IMR-90 (cell line): ENCODE measurements at regions not wholly inside any gene's neighbourhood (a gene's known extent, or its start where the extent isn't known, plus 50 kb on each side); places are given as distances from the start of the nearest gene placed in this dataset.

Experiments
- ATAC-seq: fragments of 200-7000 bp; cut with Tn5 transposase; 2 replicates; pipeline ENCODE4 v1.9.1; 2020; ENCODE audit warnings: low read depth, mild to moderate bottlenecking, moderate library complexity
- BruUV-seq: library from RNA; stranded (reverse); fragments of 400-500 nt; replicated peaks from 2 replicates; lab custom pipeline; 2021; lab: Mats Ljungman, UMichigan
- CTCF ChIA-PET: fragments of 300-600 bp; formaldehyde crosslinking; extraction: SDS; loops from one replicate; lab custom pipeline; 2021; ENCODE audit warnings: antibody characterized with exemption; lab: Yijun Ruan, JAX
- POLR2A ChIA-PET: fragments of 300-600 bp; sonication (Branson Sonifier 250); formaldehyde crosslinking; loops from one replicate; lab custom pipeline; 2022; ENCODE audit warnings: antibody characterized with exemption; ENCODE audit not compliant: unreplicated experiment; lab: Charles Lee
- DNase-seq: peaks from one replicate; pipeline ENCODE4 v3.0.0; 2013
- H2AFZ ChIP-seq: replicated peaks from 2 replicates; pipeline ENCODE3; 2013; ENCODE audit warnings: low read length, mild to moderate bottlenecking; ENCODE audit not compliant: poor library complexity
- H2AK5ac ChIP-seq: 2 replicates; pipeline ENCODE4 v1.6.1; 2013; ENCODE audit warnings: low read depth, low read length, inconsistent platforms
- H2AK9ac ChIP-seq: replicated peaks from 2 replicates; pipeline ENCODE3; 2013; ENCODE audit warnings: mild to moderate bottlenecking, low read depth, low read length, moderate library complexity; ENCODE audit not compliant: poor library complexity
- H2BK120ac ChIP-seq: 2 replicates; pipeline ENCODE4 v1.6.1; 2013; ENCODE audit warnings: low read depth, low read length, inconsistent platforms
- H2BK15ac ChIP-seq: 3 replicates; pipeline ENCODE4 v1.6.1; 2013; ENCODE audit warnings: low read depth, low read length, inconsistent platforms
- H2BK20ac ChIP-seq: 2 replicates; pipeline ENCODE4 v1.6.1; 2013; ENCODE audit warnings: low read depth, mild to moderate bottlenecking, inconsistent platforms, low read length, moderate library complexity
- H2BK5ac ChIP-seq: 2 replicates; pipeline ENCODE4 v1.6.1; 2013; ENCODE audit warnings: mild to moderate bottlenecking, low read depth, low read length, inconsistent platforms; ENCODE audit not compliant: poor library complexity, severe bottlenecking
- H3K14ac ChIP-seq: replicated peaks from 2 replicates; pipeline ENCODE4 v1.6.1; 2013; ENCODE audit warnings: low read depth, low read length, inconsistent platforms
- H3K18ac ChIP-seq: 2 replicates; pipeline ENCODE4 v1.6.1; 2013; ENCODE audit warnings: low read depth, low read length, control low read depth
- H3K23ac ChIP-seq: 2 replicates; pipeline ENCODE4 v1.6.1; 2013; ENCODE audit warnings: low read depth, low read length, inconsistent platforms
- H3K27ac ChIP-seq: 2 replicates; pipeline ENCODE4 v1.5.1; 2013; ENCODE audit warnings: mild to moderate bottlenecking, control low read depth, low read length; ENCODE audit not compliant: insufficient read depth
- H3K27me3 ChIP-seq: 2 replicates; pipeline ENCODE4 v1.6.1; 2013; ENCODE audit warnings: low read length; ENCODE audit not compliant: control insufficient read depth, insufficient read depth
- H3K36me3 ChIP-seq: 2 replicates; pipeline ENCODE4 v1.6.1; 2013; ENCODE audit warnings: low read length, mixed read lengths; ENCODE audit not compliant: control insufficient read depth, insufficient read depth
- H3K4ac ChIP-seq: 2 replicates; pipeline ENCODE4 v1.6.1; 2013; ENCODE audit warnings: low read depth, low read length, inconsistent platforms
- H3K4me1 ChIP-seq: 2 replicates; pipeline ENCODE4 v1.6.1; 2013; ENCODE audit warnings: low read length, mixed read lengths; ENCODE audit not compliant: control insufficient read depth, insufficient read depth
- H3K4me2 ChIP-seq: 2 replicates; pipeline ENCODE4 v1.6.1; 2013; ENCODE audit warnings: low read depth, mild to moderate bottlenecking, control low read depth, low read length, moderate library complexity
- H3K4me3 ChIP-seq: 2 replicates; pipeline ENCODE4 v1.5.1; 2013; ENCODE audit warnings: low read depth, mild to moderate bottlenecking, control low read depth, low read length, moderate library complexity; ENCODE audit not compliant: insufficient read depth
- H3K56ac ChIP-seq: 2 replicates; pipeline ENCODE4 v1.6.1; 2013; ENCODE audit warnings: low read length, inconsistent platforms; ENCODE audit not compliant: insufficient read depth; ENCODE audit errors: extremely low read depth
- H3K79me1 ChIP-seq, 2 experiments: 2 replicates each; pipeline ENCODE4 v1.6.1; 2013; ENCODE audit warnings: low read length in 2 of 2, inconsistent platforms in 1 of 2, low read depth in 1 of 2
- H3K9ac ChIP-seq: 2 replicates; pipeline ENCODE4 v1.6.1; 2013; ENCODE audit warnings: low read depth, low read length, control low read depth
- H3K9me1 ChIP-seq: 2 replicates; pipeline ENCODE4 v1.6.1; 2013; ENCODE audit warnings: low read length, inconsistent platforms; ENCODE audit not compliant: insufficient read depth
- H3K9me3 ChIP-seq: 2 replicates; pipeline ENCODE4 v1.6.1; 2013; ENCODE audit warnings: low read length; ENCODE audit not compliant: control insufficient read depth, insufficient read depth
- H4K20me1 ChIP-seq: 2 replicates; pipeline ENCODE4 v1.6.1; 2013; ENCODE audit warnings: low read length, inconsistent platforms; ENCODE audit not compliant: insufficient read depth
- H4K5ac ChIP-seq: 2 replicates; pipeline ENCODE4 v1.6.1; 2013; ENCODE audit warnings: mild to moderate bottlenecking, low read depth, low read length, control low read depth
- H4K8ac ChIP-seq, 2 experiments: 2 replicates each; pipeline ENCODE4 v1.6.1; 2013; ENCODE audit warnings: low read depth in 2 of 2, low read length in 2 of 2, control low read depth in 1 of 2, inconsistent platforms in 1 of 2
- H4K91ac ChIP-seq: 2 replicates; pipeline ENCODE4 v1.6.1; 2013; ENCODE audit warnings: low read depth, low read length, inconsistent platforms; ENCODE audit not compliant: insufficient read depth
- WGBS, 2 experiments: methylation state at CpG; one replicate each; pipeline versions ENCODE4 v1.1.5 to v1.1.7; 2013; ENCODE audit warnings: missing lambda C conversion rate in 2 of 2; ENCODE audit not compliant: insufficient read length in 1 of 2; ENCODE audit errors: extremely low coverage in 2 of 2; 5-methylcytosine and 5-hydroxymethylcytosine counted together
- dilution Hi-C: fragments of 300-500 bp; cut with HindIII; formaldehyde crosslinking; loops from one replicate; pipeline ENCODE4 v1.14.3; 2018; ENCODE audit warnings: low sequenced_read_pairs; ENCODE audit not compliant: unreplicated experiment
- in situ Hi-C: fragments of 300-500 bp; cut with MboI; formaldehyde crosslinking; loops from 3 replicates; pipeline ENCODE4 v1.14.3; 2019; ENCODE audit warnings: low sequenced_read_pairs, inconsistent platforms, mixed read lengths
- intact Hi-C: fragments of 100-400 bp; cut with micrococcal nuclease; formaldehyde crosslinking; loops from 2 replicates; pipeline ENCODE4 v1.10.0; 2022
- TF ChIP-seq, protein P1 (sequence below): fragments of 150-350 bp; IDR thresholded peaks from 2 replicates; pipeline ENCODE4 v1.6.1; 2017; ENCODE audit warnings: mild to moderate bottlenecking, antibody characterized with exemption, low read length, low read depth

DNA sequence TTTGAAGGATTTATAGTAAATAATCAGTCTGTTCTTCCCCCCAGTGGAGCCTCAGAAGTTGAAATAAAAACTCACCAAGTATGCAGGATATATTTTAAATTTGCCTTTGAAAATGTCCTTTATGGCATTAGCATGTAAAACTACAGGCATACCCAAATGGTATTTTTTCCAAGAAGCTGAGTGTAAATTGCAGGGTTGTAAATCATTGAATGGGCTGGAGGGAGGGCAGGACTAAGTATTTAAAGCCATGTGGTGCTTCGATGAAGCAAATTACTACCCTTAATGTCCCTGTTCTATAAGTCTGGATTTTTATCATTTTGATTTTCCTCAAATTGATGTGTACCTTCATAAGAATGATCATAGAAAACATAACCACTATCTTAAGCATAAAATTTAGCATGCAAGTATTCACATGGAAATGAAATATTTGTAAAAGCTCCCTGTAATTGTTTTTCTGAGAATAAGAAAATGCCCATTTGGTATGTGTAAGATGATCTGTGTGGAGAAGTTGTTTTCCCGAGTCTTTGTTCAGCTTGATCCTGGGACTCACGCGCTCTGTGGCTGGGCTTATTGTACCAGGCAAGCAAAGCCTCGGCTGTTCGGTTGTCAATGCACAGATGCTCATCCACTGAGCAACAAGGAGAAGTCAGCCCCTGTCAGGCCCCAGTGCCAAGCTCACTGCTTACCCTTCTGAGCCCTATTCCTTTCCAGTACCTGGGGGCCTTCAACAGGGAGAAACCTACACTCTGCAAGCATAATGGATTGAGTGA, 66.7 kb downstream of the CD164 start:
- in situ Hi-C loops = no loop called here
- H3K9me1 ChIP-seq = 0 out of 2 replicates have a peak, but pooled peaks cover 4% of the 10 kb centered on the region
- H2AK5ac ChIP-seq = no peak overlapping the region
- no peaks in the 10 kb centered on the region for H3K9me3 ChIP-seq
- TF ChIP-seq, protein P1, sequence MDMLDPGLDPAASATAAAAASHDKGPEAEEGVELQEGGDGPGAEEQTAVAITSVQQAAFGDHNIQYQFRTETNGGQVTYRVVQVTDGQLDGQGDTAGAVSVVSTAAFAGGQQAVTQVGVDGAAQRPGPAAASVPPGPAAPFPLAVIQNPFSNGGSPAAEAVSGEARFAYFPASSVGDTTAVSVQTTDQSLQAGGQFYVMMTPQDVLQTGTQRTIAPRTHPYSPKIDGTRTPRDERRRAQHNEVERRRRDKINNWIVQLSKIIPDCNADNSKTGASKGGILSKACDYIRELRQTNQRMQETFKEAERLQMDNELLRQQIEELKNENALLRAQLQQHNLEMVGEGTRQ = no peak
- BruUV-seq = no TSS peak
- dilution Hi-C loops = no loop called here
- no peak overlapping the region for H3K27ac ChIP-seq
- WGBS, 2 experiments = 75% methylated on average over 2 of the region's 6 CpGs; no CpG with 5 or more reads in 1 of the 2 experiments
- H4K91ac ChIP-seq = no peak overlapping the region
- no peak overlapping the region for H2BK15ac ChIP-seq
- H3K27me3 ChIP-seq = peaks cover 4% of the 10 kb centered on the region
- no peak overlapping the region for H2AFZ ChIP-seq
- ATAC-seq = no peak
- no peaks in the 10 kb centered on the region for H4K20me1 ChIP-seq
- ChIA-PET POLR2A (no interaction called here), CTCF (no interaction called here)
- no peak overlapping the region for H3K4me2 ChIP-seq
- H2BK120ac ChIP-seq = no peak overlapping the region
- no peaks in the 10 kb centered on the region for H3K36me3 ChIP-seq
- H4K8ac ChIP-seq = no peak overlapping the region
- no peak overlapping the region for H3K4ac ChIP-seq
- H2BK5ac ChIP-seq = no peak overlapping the region
- no peaks in the 10 kb centered on the region for H3K4me1 ChIP-seq
- DNase-seq = no peak
- no peak overlapping the region for H3K4me3 ChIP-seq
- no peak overlapping the region for H4K5ac ChIP-seq
- no peak overlapping the region for H3K23ac ChIP-seq
- no peaks in the 10 kb centered on the region for H3K79me1 ChIP-seq
- no peak overlapping the region for H3K9ac ChIP-seq
- no peak overlapping the region for H3K14ac ChIP-seq
- H2BK20ac ChIP-seq = no peak overlapping the region
- H3K56ac ChIP-seq = no peak overlapping the region
- H3K18ac ChIP-seq = no peak overlapping the region
- intact Hi-C loops = no loop called here
- no peak overlapping the region for H2AK9ac ChIP-seq
